HL-60 (cell line): ENCODE measurements at regions not wholly inside any gene's neighbourhood (a gene's known extent, or its start where the extent isn't known, plus 50 kb on each side); places are given as distances from the start of the nearest gene placed in this dataset.

Experiments used
- GABPA ChIP-seq: IDR thresholded peaks from 2 replicates; pipeline ENCODE4 v1.6.1; 2012; ENCODE audit warnings: low read depth
- POLR2AphosphoS5 ChIP-seq: IDR thresholded peaks from 2 replicates; pipeline ENCODE4 v1.6.1; 2012; ENCODE audit warnings: low read depth
- SPI1 ChIP-seq: IDR thresholded peaks from 2 replicates; pipeline ENCODE4 v1.6.1; 2012; ENCODE audit warnings: low read depth, mild to moderate bottlenecking, borderline replicate concordance
- TF ChIP-seq, protein P1 (sequence below): IDR thresholded peaks from one replicate; pipeline ENCODE4 v1.5.1; 2011; ENCODE audit warnings: low read length, control low read depth, inconsistent platforms; ENCODE audit not compliant: insufficient read depth
- TF ChIP-seq, protein P2 (sequence below): IDR thresholded peaks from 2 replicates; pipeline ENCODE4 v1.6.1; 2012; ENCODE audit warnings: low read depth; ENCODE audit not compliant: insufficient replicate concordance

DNA sequence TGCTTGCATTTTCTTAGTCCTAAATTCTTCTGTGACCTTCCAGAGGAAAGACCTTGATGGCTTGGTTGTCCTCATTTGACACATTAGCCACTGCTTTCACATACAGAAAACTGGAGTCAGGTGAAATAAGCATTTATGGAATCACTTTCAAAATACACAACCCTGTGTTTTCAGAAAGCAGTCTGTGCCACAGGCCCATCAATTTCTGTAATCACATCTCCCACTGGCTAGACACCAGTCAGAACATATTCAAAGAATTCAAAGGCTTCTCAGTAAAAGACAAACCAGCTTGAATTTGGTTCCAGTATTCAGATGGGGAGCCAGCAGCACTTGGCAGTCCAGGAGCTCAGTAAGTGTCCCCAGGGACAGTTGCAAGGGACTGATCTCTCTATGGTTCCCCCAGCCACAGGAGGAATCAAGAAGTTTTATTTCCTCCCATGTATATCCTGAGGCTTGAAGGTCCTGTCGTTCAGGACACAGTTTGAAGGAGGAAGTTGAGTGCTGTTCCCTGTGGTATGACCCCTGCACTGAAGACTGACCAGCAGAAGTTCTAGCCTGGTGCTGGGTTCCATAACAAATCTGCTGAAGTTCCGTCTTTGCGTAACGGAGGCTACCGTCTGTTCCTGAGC is 214.3 kb downstream of the FOXO1 start:
- TF ChIP-seq, protein P1, sequence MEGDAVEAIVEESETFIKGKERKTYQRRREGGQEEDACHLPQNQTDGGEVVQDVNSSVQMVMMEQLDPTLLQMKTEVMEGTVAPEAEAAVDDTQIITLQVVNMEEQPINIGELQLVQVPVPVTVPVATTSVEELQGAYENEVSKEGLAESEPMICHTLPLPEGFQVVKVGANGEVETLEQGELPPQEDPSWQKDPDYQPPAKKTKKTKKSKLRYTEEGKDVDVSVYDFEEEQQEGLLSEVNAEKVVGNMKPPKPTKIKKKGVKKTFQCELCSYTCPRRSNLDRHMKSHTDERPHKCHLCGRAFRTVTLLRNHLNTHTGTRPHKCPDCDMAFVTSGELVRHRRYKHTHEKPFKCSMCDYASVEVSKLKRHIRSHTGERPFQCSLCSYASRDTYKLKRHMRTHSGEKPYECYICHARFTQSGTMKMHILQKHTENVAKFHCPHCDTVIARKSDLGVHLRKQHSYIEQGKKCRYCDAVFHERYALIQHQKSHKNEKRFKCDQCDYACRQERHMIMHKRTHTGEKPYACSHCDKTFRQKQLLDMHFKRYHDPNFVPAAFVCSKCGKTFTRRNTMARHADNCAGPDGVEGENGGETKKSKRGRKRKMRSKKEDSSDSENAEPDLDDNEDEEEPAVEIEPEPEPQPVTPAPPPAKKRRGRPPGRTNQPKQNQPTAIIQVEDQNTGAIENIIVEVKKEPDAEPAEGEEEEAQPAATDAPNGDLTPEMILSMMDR = no peak
- no peak for TF ChIP-seq SPI1
- TF ChIP-seq, protein P2, sequence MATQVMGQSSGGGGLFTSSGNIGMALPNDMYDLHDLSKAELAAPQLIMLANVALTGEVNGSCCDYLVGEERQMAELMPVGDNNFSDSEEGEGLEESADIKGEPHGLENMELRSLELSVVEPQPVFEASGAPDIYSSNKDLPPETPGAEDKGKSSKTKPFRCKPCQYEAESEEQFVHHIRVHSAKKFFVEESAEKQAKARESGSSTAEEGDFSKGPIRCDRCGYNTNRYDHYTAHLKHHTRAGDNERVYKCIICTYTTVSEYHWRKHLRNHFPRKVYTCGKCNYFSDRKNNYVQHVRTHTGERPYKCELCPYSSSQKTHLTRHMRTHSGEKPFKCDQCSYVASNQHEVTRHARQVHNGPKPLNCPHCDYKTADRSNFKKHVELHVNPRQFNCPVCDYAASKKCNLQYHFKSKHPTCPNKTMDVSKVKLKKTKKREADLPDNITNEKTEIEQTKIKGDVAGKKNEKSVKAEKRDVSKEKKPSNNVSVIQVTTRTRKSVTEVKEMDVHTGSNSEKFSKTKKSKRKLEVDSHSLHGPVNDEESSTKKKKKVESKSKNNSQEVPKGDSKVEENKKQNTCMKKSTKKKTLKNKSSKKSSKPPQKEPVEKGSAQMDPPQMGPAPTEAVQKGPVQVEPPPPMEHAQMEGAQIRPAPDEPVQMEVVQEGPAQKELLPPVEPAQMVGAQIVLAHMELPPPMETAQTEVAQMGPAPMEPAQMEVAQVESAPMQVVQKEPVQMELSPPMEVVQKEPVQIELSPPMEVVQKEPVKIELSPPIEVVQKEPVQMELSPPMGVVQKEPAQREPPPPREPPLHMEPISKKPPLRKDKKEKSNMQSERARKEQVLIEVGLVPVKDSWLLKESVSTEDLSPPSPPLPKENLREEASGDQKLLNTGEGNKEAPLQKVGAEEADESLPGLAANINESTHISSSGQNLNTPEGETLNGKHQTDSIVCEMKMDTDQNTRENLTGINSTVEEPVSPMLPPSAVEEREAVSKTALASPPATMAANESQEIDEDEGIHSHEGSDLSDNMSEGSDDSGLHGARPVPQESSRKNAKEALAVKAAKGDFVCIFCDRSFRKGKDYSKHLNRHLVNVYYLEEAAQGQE = no peak
- no peak for TF ChIP-seq POLR2AphosphoS5
- TF ChIP-seq GABPA = no peak
